ENCODE measurements at regions not wholly inside any gene's neighbourhood (a gene's known extent, or its start where the extent isn't known, plus 50 kb on each side); places are given as distances from the start of the nearest gene placed in this dataset.

DNA sequence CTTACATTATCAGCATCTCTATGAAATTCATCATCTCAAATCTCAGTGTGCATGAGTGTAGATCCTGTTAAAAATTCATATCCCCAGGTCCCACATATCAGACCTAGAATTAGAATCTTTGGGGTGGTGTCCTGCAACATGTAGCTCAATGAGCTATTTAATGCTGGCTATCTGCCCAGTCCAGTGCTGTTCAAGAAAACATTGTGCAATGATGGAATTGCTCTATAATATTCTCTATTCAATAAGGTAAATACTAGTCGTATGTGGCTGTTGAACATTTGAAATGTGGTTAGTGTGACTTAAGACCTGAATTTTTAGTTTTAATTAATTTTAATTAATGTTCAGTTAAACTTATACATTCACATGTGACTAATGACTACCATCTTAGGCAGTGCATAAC, 127.4 kb downstream of the NOL4 start:
- no peak overlapping the region for H3K27ac ChIP-seq
- TF ChIP-seq ZFX (IDR thresholded peaks at IDR 0.05) = no peak
- TF ChIP-seq, protein P1, sequence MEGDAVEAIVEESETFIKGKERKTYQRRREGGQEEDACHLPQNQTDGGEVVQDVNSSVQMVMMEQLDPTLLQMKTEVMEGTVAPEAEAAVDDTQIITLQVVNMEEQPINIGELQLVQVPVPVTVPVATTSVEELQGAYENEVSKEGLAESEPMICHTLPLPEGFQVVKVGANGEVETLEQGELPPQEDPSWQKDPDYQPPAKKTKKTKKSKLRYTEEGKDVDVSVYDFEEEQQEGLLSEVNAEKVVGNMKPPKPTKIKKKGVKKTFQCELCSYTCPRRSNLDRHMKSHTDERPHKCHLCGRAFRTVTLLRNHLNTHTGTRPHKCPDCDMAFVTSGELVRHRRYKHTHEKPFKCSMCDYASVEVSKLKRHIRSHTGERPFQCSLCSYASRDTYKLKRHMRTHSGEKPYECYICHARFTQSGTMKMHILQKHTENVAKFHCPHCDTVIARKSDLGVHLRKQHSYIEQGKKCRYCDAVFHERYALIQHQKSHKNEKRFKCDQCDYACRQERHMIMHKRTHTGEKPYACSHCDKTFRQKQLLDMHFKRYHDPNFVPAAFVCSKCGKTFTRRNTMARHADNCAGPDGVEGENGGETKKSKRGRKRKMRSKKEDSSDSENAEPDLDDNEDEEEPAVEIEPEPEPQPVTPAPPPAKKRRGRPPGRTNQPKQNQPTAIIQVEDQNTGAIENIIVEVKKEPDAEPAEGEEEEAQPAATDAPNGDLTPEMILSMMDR (conservative IDR thresholded peaks at IDR 0.05) = no peak

DNA sequence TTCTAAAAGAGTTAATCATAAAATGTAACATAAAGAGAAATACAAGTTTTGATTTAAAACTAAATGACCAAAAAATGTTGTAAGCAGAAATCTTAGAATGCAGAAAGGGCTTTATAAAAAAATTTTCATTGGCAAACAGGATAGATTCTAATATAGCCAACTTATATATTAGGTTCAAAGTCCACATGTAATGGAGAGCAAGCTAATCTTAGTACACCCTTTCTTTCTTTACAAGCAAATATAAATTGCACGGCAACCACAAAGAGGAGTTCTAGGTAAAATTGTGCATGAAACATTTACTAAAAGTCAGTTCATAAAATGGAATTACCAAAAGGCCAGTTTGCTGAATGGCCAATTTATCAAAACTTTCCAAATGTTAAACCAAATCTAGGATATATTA, 130.6 kb downstream of the NOL4 start:
- TF ChIP-seq, protein P1 (conservative IDR thresholded peaks at IDR 0.05) = no peak
- TF ChIP-seq ZFX (IDR thresholded peaks at IDR 0.05) = no peak
- no peak overlapping the region for H3K27ac ChIP-seq

DNA sequence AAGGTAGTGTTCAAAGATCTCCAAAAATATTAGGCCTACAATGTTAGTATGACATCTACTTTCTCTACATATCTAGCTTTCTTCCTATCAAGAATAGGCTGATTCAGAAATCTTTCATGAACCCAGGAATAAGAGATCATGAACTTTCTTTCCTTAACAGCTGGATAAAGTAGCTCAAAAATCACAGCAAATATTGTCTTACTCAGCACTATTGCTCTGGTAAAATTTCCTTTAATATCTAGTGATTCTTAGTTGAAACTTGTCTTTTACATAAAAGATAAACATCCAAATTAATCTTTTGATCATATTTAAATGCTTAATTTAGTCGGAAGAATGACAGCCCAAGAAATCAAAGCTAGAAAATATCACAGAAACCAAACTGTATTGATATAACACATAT, 131.9 kb downstream of the NOL4 start:
- H3K27ac ChIP-seq = no peak overlapping the region
- no peak for TF ChIP-seq ZFX (IDR thresholded peaks at IDR 0.05)
- TF ChIP-seq, protein P1 (conservative IDR thresholded peaks at IDR 0.05) = no peak

DNA sequence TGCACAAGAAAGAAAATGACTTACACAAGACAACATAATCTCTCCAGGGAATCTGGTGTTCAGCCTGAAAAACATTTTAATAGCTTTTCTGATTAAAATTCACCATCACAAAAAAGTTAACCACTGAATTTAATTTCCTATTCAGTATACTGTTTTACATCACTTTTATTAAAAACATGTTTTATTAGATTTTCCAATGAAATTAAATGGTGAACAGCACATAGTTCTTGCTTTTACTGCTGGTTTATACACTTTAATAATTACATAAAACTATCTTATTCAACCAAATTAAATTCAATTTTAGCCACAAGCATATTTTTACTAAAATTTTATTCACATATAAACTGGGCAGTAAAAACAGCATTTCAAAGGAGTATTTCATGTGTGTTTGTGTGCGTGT, 138.3 kb downstream of the NOL4 start:
- TF ChIP-seq, protein P1 (conservative IDR thresholded peaks at IDR 0.05) = no peak
- TF ChIP-seq ZFX (IDR thresholded peaks at IDR 0.05) = no peak
- H3K27ac ChIP-seq = no peak overlapping the region

DNA sequence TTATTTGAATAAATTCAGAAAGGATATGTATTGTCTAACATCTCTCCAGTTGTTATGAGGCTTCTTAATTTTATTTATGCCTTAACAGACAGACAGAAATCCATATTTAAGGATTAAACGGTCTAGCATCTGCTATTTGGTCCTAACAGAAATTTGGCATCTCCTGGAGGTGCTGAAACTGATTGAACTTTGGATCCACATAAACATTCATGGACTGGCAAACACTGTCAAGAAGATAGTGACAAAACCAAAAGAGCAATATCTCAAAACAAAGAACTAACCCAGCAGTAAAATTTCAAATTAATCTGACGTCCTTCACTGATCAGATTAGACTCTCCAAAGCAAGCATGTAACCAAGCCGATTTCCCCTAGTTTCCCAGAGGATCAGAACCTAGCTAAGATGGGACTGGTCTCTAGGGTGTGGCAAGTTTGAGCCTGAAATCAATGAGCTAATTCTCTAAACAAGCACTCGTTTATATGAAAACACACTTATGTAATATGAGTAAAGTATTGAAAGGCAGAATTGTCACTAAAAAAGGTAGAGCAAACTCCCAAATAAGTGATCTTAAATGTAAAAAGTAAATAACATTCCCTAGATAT, 139.5 kb downstream of the NOL4 start:
- TF ChIP-seq, protein P1 (conservative IDR thresholded peaks at IDR 0.05) = no peak
- TF ChIP-seq ZFX (IDR thresholded peaks at IDR 0.05) = no peak
- no peak overlapping the region for H3K27ac ChIP-seq

DNA sequence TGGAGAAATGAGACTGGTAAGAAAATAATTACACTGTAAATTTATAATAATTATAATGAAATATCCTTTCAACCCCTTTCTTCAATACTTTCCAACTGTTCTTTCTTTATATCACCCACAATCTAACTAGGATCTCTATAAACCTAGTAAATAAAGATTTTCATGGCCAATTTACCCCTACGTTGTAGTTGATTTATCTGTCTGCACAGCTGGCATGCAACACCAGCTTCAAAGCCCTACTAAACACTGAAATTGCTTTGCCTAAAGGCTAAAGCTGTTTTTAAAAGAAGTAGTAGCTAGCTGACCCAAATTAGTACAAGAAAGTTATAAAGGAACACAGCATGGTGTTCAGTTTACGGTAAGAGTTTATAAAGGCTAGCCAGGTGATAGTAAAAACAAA, 140.1 kb downstream of the NOL4 start:
- H3K27ac ChIP-seq = no peak overlapping the region
- TF ChIP-seq, protein P1 (conservative IDR thresholded peaks at IDR 0.05) = no peak
- no peak for TF ChIP-seq ZFX (IDR thresholded peaks at IDR 0.05)

DNA sequence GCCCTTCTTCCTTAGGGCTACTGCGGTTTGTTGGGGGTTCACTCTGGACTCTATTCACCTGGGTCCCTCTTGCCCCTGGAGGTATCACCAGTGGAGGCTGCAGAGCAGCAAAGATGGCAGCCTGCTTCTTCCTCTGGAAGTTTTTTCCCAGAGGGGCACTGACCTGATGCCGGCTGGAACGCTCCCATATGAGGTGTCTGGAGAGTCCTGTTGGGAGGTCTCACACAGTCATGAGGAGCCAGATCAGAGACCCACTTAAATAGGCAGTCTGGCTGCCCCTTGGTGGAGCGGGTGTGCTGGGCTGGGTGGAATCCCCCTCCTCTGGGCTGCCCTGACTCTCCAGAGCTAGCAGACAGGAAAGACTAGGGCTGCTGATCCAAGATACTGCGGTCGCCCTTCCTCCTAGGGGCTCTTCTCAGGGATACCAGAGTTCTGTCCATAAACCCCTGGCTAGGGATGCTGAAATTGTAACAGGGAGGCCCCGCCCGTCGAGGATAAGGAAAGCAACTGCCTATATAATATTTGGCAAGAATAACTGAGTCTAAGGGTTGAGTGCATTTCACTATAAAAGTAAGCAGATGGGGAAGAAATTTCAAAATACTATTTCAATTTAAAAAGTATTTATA, 140.7 kb downstream of the NOL4 start:
- H3K27ac ChIP-seq = no peak overlapping the region
- TF ChIP-seq, protein P1 (conservative IDR thresholded peaks at IDR 0.05) = no peak
- TF ChIP-seq ZFX (IDR thresholded peaks at IDR 0.05) = no peak
